Peyer's patch (tissue), 4 donors: ENCODE measurements at regions not wholly inside any gene's neighbourhood (a gene's known extent, or its start where the extent isn't known, plus 50 kb on each side); places are given as distances from the start of the nearest gene placed in this dataset.

Experiments
- POLR2A ChIP-seq, 2 donors: fragments of 450-650 bp; IDR thresholded peaks; one replicate each; pipeline ENCODE4 v1.5.1; 2017; ENCODE audit warnings: antibody characterized with exemption in 2 of 2, mild to moderate bottlenecking in 2 of 2, moderate library complexity in 2 of 2
- TF ChIP-seq, protein P1 (sequence below), 6 experiments: fragments of 450-650 bp in 4 of 6; fragments of 200-600 bp in 2 of 6; sonication (generic) in 1 of 6; IDR thresholded peaks; one replicate each; pipeline ENCODE4 v1.5.1; 2017 to 2019; ENCODE audit warnings: antibody characterized with exemption in 6 of 6, mild to moderate bottlenecking in 3 of 6, moderate library complexity in 1 of 6

DNA sequence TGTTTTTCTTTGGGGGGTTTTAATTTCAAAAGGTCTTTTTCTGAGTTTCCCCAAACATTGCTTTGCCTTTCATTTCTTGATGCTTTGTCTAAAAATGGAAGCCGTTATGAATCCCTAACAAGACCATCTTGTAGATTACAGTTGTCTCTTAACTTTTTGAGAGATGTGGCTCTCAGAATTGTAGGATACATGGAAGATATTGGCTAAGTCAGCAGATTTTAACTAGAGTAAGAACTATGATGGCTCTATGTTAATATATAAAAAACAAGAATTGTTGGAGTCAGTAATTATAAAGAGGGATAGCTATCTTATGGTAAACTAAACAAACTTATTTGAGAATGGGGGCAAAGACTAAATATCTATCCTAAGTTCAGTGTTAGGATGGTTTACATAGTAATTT, 96.6 kb upstream of the HS3ST5 start:
- TF ChIP-seq, protein P1, sequence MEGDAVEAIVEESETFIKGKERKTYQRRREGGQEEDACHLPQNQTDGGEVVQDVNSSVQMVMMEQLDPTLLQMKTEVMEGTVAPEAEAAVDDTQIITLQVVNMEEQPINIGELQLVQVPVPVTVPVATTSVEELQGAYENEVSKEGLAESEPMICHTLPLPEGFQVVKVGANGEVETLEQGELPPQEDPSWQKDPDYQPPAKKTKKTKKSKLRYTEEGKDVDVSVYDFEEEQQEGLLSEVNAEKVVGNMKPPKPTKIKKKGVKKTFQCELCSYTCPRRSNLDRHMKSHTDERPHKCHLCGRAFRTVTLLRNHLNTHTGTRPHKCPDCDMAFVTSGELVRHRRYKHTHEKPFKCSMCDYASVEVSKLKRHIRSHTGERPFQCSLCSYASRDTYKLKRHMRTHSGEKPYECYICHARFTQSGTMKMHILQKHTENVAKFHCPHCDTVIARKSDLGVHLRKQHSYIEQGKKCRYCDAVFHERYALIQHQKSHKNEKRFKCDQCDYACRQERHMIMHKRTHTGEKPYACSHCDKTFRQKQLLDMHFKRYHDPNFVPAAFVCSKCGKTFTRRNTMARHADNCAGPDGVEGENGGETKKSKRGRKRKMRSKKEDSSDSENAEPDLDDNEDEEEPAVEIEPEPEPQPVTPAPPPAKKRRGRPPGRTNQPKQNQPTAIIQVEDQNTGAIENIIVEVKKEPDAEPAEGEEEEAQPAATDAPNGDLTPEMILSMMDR (IDR thresholded peaks at IDR 0.05), result no peak
- no peak for TF ChIP-seq POLR2A (IDR thresholded peaks at IDR 0.05)
